Activated naive CD4-positive, alpha-beta T cell treated with anti-CD3 and anti-CD28 coated beads, Interleukin-2, amount 10 ng/mL, durations not matched to agents 7 days and 5 days (primary cell): ENCODE measurements at regions not wholly inside any gene's neighbourhood (a gene's known extent, or its start where the extent isn't known, plus 50 kb on each side); places are given as distances from the start of the nearest gene placed in this dataset.
"Not testable (repeated sequence)": the region's sequence is repeated elsewhere in the genome, so short reads cannot be mapped to it uniquely, and the experiment has no call there.

Source experiments
- CTCF ChIA-PET: fragments of 350-600 bp; sonication (Branson Sonifier 250); formaldehyde crosslinking; loops from one replicate; lab custom pipeline; 2021; ENCODE audit warnings: antibody characterized with exemption; lab: Charles Lee
- DNase-seq: peaks from one replicate; pipeline ENCODE4 v3.0.0-alpha.2; 2020
- H3K27ac Mint-ChIP-seq: one replicate; pipeline ENCODE4 v1.8.0; 2021; ENCODE audit warnings: mild to moderate bottlenecking, moderate library complexity, mixed read lengths
- H3K27me3 Mint-ChIP-seq: one replicate; pipeline ENCODE4 v1.8.0; 2021; ENCODE audit warnings: mild to moderate bottlenecking, mixed read lengths
- H3K36me3 Mint-ChIP-seq: one replicate; pipeline ENCODE4 v1.8.0; 2021; ENCODE audit warnings: mixed read lengths
- H3K4me1 Mint-ChIP-seq: one replicate; pipeline ENCODE4 v1.8.0; 2021; ENCODE audit warnings: mixed read lengths
- H3K4me3 Mint-ChIP-seq: one replicate; pipeline ENCODE4 v1.8.0; 2021; ENCODE audit warnings: mild to moderate bottlenecking, moderate library complexity, mixed read lengths
- H3K9me3 Mint-ChIP-seq: one replicate; pipeline ENCODE4 v1.8.0; 2021; ENCODE audit warnings: mixed read lengths

DNA sequence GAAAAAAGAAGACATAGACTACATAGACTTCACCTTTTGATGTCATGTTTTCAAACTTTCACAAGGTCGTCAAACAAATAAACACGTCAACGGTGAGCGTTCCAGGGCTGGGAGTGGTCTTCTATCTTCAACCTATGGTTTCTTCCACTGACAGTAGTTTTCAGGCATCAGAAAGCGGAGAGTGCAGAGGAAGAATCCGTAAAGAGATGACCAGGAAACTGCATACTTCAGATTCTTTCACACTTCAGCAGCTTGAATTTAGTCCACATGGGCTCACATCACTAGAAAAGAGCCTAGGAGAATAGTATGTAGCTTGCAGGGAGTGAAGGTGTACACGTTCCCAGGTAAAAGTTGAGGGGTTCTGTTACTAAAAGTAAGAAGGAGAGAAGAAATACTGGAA, 58.5 kb downstream of the NPY1R start:
- Mint-ChIP-seq H3K27me3 (no peaks in the 10 kb centered on the region), H3K9me3 (no peaks in the 10 kb centered on the region), H3K36me3 (no peaks in the 10 kb centered on the region), H3K4me1 (no peaks in the 10 kb centered on the region), H3K27ac (no peak overlapping the region), H3K4me3 (no peak overlapping the region)
- CTCF ChIA-PET, result no interaction called here
- DNase-seq, result no peak

DNA sequence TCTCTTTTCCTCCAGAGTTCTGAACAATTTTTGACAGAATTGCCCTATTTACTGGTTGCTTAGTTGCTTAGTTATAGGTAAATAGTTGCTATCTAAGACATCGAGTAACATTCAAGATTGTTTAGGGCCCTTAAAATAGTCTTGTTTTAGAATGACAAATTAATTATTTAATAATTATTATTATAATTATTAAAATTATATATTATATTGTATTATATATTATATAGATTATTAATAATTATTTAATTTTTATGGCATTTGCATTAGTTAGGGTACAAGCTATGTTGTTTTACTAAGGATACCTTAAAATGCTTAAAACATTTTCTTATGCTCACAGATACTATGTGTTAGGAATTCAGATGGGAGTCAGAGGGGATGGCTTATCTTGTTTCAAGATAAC, 59.2 kb downstream of the NPY1R start:
- CTCF ChIA-PET, result no interaction called here
- Mint-ChIP-seq H3K4me1 (no peaks in the 10 kb centered on the region), H3K36me3 (no peaks in the 10 kb centered on the region), H3K27ac (no peak overlapping the region), H3K9me3 (no peaks in the 10 kb centered on the region), H3K4me3 (no peak overlapping the region), H3K27me3 (no peaks in the 10 kb centered on the region)
- no peak for DNase-seq

DNA sequence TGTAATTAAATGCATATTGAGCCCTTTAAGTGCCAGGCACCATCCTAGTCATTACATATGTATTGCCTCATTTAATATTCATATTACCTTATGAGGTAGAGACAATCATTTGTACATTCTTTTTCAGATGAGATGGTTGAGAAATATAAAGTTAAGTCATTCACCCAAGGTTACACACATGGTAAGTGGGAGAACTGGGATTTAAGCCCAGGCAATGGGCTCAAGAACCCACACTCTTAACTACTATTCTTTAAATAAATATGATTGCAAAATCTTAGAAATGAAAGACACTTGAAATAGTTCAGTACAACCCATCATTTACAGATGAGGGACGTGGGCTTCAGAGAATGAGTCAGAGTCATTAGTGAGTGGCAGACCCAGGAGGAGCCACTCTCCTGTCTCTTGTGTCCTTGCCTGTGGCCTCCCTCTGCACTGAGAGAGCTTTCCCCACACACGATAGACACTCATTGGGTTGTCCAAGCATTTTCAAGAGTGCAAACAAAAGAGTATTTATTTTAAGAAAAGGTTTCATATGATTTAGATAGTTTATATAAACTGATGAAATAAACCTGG, 60.8 kb downstream of the NPY1R start:
- H3K27me3 Mint-ChIP-seq, result no peaks in the 10 kb centered on the region
- H3K36me3 Mint-ChIP-seq, result no peaks in the 10 kb centered on the region
- CTCF ChIA-PET, result no interaction called here
- H3K9me3 Mint-ChIP-seq, result no peaks in the 10 kb centered on the region
- no peaks in the 10 kb centered on the region for H3K4me1 Mint-ChIP-seq
- DNase-seq, result no peak
- H3K4me3 Mint-ChIP-seq, result no peak overlapping the region
- H3K27ac Mint-ChIP-seq, result no peak overlapping the region

- DNase-seq, result no peak
- H3K27ac Mint-ChIP-seq, result no peak overlapping the region
- H3K9me3 Mint-ChIP-seq, result no peaks in the 10 kb centered on the region
- no peak overlapping the region for H3K4me3 Mint-ChIP-seq
- CTCF ChIA-PET, result no interaction called here
- H3K36me3 Mint-ChIP-seq, result no peaks in the 10 kb centered on the region
- H3K27me3 Mint-ChIP-seq, result no peaks in the 10 kb centered on the region
- H3K4me1 Mint-ChIP-seq, result no peaks in the 10 kb centered on the region
These were observed 62.5 kb downstream of the NPY1R start for GRCh38 chr4:163269869-163270268.

DNA sequence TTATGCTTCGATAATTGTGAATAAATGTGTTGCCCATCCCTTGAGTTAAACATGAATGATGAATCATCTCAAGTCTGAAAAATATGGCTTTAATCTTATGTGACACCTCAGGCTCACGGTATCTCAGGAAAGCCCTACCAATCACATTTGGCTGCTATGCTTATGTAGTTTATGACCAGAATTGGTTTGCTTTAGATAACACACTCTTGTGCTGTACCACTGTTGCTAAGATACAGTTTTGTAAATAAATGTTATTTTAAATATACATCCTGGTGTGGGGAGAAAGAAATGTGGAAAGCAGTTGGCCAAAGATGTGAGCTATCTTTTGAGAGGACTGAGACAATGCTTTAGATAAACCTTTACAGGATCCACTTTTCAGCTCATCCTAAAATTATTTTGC, 63.2 kb downstream of the NPY1R start:
- Mint-ChIP-seq H3K4me1 (no peaks in the 10 kb centered on the region), H3K27me3 (no peaks in the 10 kb centered on the region), H3K27ac (no peak overlapping the region), H3K4me3 (no peak overlapping the region), H3K36me3 (no peaks in the 10 kb centered on the region), H3K9me3 (no peaks in the 10 kb centered on the region)
- CTCF ChIA-PET, result interaction anchor here (0.7 kb wide), 1 partner anchor 10 kb away, joined by 3 read pairs; no protein-coding TSS in a partner anchor
- DNase-seq, result no peak

DNA sequence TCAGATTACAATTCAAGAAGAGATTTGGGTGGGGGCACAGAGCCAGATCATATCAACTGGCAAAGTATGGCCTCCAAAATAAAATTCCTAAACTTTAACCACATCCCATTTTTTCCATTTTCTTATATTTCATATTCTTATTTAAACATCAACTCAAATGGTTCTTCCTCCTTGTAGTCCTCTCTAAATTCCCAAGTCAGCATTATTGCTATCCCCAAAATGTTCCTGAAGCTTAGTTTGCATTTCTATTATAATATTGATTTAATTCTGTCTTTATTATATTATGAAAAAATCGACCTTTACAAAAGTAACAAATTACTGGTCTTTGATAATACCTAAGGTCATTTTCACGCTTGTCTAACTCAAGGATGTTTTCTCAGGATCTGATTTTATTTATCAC, 67.5 kb downstream of the NPY1R start:
- Mint-ChIP-seq H3K36me3 (no peaks in the 10 kb centered on the region), H3K27me3 (no peaks in the 10 kb centered on the region), H3K4me3 (no peak overlapping the region), H3K9me3 (no peaks in the 10 kb centered on the region), H3K4me1 (no peaks in the 10 kb centered on the region), H3K27ac (no peak overlapping the region)
- CTCF ChIA-PET, result no interaction called here
- DNase-seq, result no peak

DNA sequence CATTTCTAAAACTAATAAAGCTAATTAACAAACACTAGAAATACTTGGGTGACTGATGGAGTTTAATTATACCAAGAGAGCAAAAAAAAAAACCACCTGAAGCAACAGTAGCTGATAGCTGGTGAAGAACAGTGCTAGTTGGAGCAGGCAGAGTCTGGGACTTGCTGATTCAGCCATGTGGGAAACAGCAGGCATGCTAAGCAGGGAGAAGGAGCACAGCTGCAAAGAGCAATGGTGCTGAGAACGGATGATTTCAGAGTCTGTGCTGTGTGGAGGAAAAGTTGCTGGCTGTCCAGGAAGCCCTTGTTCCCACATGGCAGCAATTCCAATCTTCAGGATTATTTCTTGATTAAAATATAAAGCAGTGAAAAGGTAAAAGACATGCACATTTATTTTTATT, 68.8 kb downstream of the NPY1R start:
- Mint-ChIP-seq H3K9me3 (no peaks in the 10 kb centered on the region), H3K27ac (no peak overlapping the region), H3K27me3 (no peaks in the 10 kb centered on the region), H3K36me3 (no peaks in the 10 kb centered on the region), H3K4me1 (no peaks in the 10 kb centered on the region), H3K4me3 (no peak overlapping the region)
- no peak for DNase-seq
- CTCF ChIA-PET, result no interaction called here

DNA sequence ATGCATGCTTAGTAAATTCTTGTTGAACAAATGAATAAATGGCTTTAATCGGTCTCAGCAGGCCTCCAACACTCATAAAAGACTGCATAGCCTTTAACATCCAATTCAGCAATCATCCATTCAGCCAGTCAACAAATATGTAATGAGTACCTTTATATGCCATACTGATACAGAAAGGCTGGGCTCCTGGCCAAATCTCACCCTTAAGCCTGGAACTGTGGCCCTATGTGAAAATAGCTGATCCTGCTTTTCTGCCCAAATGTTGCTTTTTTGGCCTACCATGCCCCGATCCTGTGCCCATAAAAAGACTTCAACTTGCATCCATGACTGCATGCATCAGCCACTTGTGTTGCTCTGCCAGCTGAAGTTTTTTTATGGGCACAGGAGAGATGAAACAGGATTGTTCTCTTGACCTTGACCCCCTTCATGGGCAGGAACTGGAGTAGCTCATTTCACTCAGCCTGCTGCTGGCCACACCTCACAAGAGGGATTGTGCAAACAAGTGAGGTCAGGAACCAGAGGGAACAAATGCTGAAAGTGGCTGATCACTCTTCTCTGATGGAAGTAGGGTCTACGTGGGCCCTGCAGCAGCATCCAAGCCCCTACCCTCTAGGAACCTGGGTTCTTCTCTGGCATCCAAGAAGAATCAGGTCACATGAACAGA, 75.6 kb downstream of the NPY1R start:
- H3K27me3 Mint-ChIP-seq, result no peaks in the 10 kb centered on the region
- H3K27ac Mint-ChIP-seq, result no peak overlapping the region
- CTCF ChIA-PET, result no interaction called here
- H3K4me1 Mint-ChIP-seq, result no peaks in the 10 kb centered on the region
- H3K4me3 Mint-ChIP-seq, result no peak overlapping the region
- no peaks in the 10 kb centered on the region for H3K36me3 Mint-ChIP-seq
- DNase-seq, result no peak
- H3K9me3 Mint-ChIP-seq, result no peaks in the 10 kb centered on the region

DNA sequence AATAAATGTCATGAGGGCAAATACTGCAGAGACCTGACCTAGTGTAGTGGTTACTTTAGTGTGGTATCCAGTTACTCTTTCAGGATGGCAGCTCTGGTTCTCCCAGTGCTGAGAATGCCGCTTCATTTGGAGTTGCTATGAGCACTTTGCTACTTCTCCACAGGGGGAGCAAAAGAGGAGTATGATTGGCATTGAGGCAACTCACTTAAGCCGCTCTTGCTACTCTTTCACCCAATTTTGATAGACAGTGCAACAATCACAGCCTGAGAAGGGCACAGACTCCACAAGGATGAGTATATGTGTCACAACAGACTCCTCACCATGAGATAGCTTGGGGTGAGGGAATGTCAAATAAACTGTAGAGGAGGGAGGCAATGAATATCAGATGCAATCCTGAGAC, 81.2 kb downstream of the NPY1R start:
- CTCF ChIA-PET, result interaction anchor here (1.5 kb wide), 1 partner anchor 14 kb away, joined by 3 read pairs; no protein-coding TSS in a partner anchor
- H3K36me3 Mint-ChIP-seq, result no peaks in the 10 kb centered on the region
- no peak overlapping the region for H3K27ac Mint-ChIP-seq
- H3K27me3 Mint-ChIP-seq, result no peaks in the 10 kb centered on the region
- H3K4me3 Mint-ChIP-seq, result no peak overlapping the region
- H3K9me3 Mint-ChIP-seq, result no peaks in the 10 kb centered on the region
- DNase-seq, result no peak
- no peaks in the 10 kb centered on the region for H3K4me1 Mint-ChIP-seq

DNA sequence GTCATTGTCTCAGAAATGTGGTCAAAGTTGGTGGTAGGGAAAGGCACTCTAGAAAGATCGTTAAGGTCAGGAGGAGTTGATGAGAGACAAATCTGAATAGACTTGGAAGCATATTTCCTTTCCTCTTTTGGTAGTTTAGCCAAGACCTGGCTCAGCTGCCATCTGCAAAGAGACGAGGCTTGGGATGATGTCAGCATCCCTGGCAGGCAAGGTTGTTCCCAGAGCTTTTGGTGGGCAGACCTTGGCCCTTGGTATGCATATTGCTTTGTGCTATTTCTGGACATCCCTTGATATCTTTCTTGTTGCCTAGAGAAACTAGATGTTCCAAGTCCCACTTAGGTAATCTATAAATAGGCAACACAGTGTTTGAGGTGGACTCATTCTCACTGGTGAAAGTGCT, 82.4 kb upstream of the NAF1 start:
- no peaks in the 10 kb centered on the region for H3K27me3 Mint-ChIP-seq
- no peaks in the 10 kb centered on the region for H3K36me3 Mint-ChIP-seq
- H3K4me3 Mint-ChIP-seq, result no peak overlapping the region
- CTCF ChIA-PET, result no interaction called here
- H3K27ac Mint-ChIP-seq, result no peak overlapping the region
- no peak for DNase-seq
- H3K9me3 Mint-ChIP-seq, result no peaks in the 10 kb centered on the region
- H3K4me1 Mint-ChIP-seq, result no peaks in the 10 kb centered on the region

GRCh38 chr4:163245044-163245728, 78.5 kb upstream of the NAF1 start:
- Mint-ChIP-seq H3K9me3 (no peaks in the 10 kb centered on the region), H3K36me3 (no peaks in the 10 kb centered on the region), H3K27me3 (no peaks in the 10 kb centered on the region), H3K4me3 (no peak overlapping the region), H3K4me1 (no peaks in the 10 kb centered on the region), H3K27ac (no peak overlapping the region)
- no peak for DNase-seq
- CTCF ChIA-PET, result no interaction called here

GRCh38 chr4:163243297-163243981, 76.7 kb upstream of the NAF1 start:
- H3K4me1 Mint-ChIP-seq, result no peaks in the 10 kb centered on the region
- CTCF ChIA-PET, result no interaction called here
- H3K9me3 Mint-ChIP-seq, result no peaks in the 10 kb centered on the region
- H3K4me3 Mint-ChIP-seq, result no peak overlapping the region
- no peaks in the 10 kb centered on the region for H3K36me3 Mint-ChIP-seq
- DNase-seq, result no peak
- H3K27me3 Mint-ChIP-seq, result no peaks in the 10 kb centered on the region
- no peak overlapping the region for H3K27ac Mint-ChIP-seq

DNA sequence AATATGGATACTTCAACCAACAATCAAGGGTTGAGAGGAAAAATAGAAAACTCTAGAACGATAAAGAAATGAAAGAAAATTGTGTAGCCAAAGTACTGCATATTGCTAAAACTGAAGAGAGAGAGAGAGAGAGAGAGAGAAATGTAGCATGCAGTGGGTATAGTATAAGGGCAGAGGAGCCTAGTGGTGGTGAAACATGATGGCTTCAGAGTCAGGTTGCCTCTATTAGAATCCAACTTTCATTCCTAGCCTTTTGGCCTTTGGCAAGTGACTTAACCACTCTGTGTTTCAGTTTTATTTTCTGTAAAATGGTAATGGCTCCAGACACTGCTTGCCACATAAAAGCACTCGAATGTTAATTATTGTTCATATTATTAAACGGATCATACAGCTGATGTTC, 71.2 kb upstream of the NAF1 start:
- Mint-ChIP-seq H3K36me3 (no peaks in the 10 kb centered on the region), H3K4me1 (no peaks in the 10 kb centered on the region), H3K4me3 (no peak overlapping the region), H3K9me3 (peaks cover 3% of the 10 kb centered on the region), H3K27me3 (no peaks in the 10 kb centered on the region), H3K27ac (no peak overlapping the region)
- DNase-seq, result no peak
- CTCF ChIA-PET, result interaction anchor here (1.2 kb wide), 1 partner anchor 13 kb away, joined by 3 read pairs; no protein-coding TSS in a partner anchor

DNA sequence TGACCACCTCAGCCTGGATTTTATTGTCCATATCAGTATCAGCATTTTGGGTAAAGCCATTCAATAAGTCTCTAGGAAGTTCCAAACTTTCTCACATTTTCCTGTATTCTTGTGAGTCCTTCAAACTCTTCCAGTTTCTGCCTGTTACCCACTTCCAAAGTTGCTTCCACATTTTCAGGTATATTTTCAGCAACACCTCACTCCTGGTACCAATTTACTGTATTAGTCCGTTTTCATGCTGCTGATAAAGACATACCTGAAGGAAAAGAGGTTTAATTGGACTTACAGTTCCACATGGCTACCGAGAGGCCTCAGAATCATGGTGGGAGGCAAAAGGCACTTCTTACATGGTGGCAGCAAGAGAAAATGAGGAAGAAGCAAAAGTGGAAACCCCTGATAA, 69.7 kb upstream of the NAF1 start:
- H3K27me3 Mint-ChIP-seq, H3K36me3 Mint-ChIP-seq, H3K4me3 Mint-ChIP-seq, H3K4me1 Mint-ChIP-seq, H3K9me3 Mint-ChIP-seq, CTCF ChIA-PET, DNase-seq, H3K27ac Mint-ChIP-seq: not testable (repeated sequence)
